Osteoblast (primary cell): ENCODE measurements at regions not wholly inside any gene's neighbourhood (a gene's known extent, or its start where the extent isn't known, plus 50 kb on each side); places are given as distances from the start of the nearest gene placed in this dataset.

Source experiments
- DNase-seq: peaks from one replicate; pipeline ENCODE4 v3.0.0; 2011; ENCODE audit warnings: low spot score, mixed read lengths; ENCODE audit not compliant: insufficient read length; ENCODE audit errors: missing footprints
- H2AFZ ChIP-seq: 2 replicates; pipeline ENCODE4 v1.6.0; 2011; ENCODE audit warnings: mild to moderate bottlenecking, low read length
- H3K27ac ChIP-seq: 2 replicates; pipeline ENCODE4 v1.5.1; 2011; ENCODE audit warnings: mild to moderate bottlenecking, low read depth, low read length, moderate library complexity
- H3K27me3 ChIP-seq: 2 replicates; pipeline ENCODE4 v1.6.0; 2012; ENCODE audit warnings: mild to moderate bottlenecking, control low read depth, inconsistent platforms, low read length, moderate library complexity; ENCODE audit not compliant: insufficient read depth
- H3K36me3 ChIP-seq: 2 replicates; pipeline ENCODE4 v1.5.1; 2011; ENCODE audit warnings: mild to moderate bottlenecking, low read length, control low read depth, moderate library complexity; ENCODE audit not compliant: insufficient read depth
- H3K4me1 ChIP-seq: 2 replicates; pipeline ENCODE4 v1.5.1; 2011; ENCODE audit warnings: mild to moderate bottlenecking, low read length, control low read depth, moderate library complexity; ENCODE audit not compliant: insufficient read depth
- H3K4me2 ChIP-seq: 2 replicates; pipeline ENCODE4 v1.6.0; 2011; ENCODE audit warnings: mild to moderate bottlenecking, low read length; ENCODE audit not compliant: insufficient read depth
- H3K4me3 ChIP-seq: fragments of 200-600 bp; sonication (generic); 3 replicates; pipeline ENCODE4 v1.5.1; 2012; ENCODE audit warnings: mild to moderate bottlenecking, low read length, inconsistent platforms; ENCODE audit not compliant: insufficient read depth
- H3K79me2 ChIP-seq: 2 replicates; pipeline ENCODE4 v1.6.0; 2012; ENCODE audit warnings: mild to moderate bottlenecking, low read length, control low read depth, inconsistent platforms; ENCODE audit not compliant: insufficient read depth
- H3K9me3 ChIP-seq: 2 replicates; pipeline ENCODE4 v1.5.1; 2011; ENCODE audit warnings: low read depth, low read length, control low read depth
- H4K20me1 ChIP-seq: 2 replicates; pipeline ENCODE4 v1.6.0; 2012; ENCODE audit warnings: mild to moderate bottlenecking, low read length, control low read depth; ENCODE audit not compliant: insufficient read depth
- TF ChIP-seq, protein P1 (sequence below): IDR thresholded peaks from 2 replicates; pipeline ENCODE4 v1.5.1; 2011; ENCODE audit warnings: mild to moderate bottlenecking, low read depth, low read length, moderate library complexity; ENCODE audit errors: extremely low read depth

DNA sequence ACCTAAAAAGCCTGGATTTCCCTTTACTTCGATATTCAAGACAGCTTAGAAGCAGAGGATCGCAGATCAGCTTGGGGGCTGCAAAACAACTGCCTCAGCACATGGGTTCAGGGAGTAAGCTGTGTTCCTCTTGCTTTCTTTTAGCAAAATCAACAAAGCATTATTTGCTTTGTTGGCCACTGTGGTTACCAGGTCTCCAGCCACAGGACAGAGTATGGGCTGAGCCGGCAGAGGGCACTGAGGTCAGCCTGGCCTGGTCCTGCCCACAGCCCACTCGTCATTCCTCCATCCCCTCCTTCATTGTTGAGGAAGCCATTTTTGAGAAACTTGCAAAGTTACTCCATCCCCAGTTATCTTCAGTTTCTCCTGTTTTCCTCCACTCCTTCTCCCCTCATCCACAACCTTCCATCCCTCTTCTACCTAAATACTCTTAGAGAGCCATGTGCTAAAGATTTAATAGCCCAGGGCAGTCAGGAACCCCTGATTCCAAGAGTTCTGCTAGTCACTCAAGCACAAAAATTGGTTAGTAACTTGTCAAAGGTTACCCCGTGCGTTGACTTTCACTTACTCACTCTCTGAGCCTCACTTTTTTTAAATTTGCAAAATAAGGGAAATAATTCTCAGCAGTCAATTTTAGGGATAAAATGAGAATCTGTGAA is 60.0 kb upstream of the HES1 start:
- Histone ChIP-seq H3K4me3 (no peak overlapping the region), H4K20me1 (no peaks in the 10 kb centered on the region), H3K79me2 (no peaks in the 10 kb centered on the region), H3K4me1 (peaks cover 7% of the 10 kb centered on the region), H3K27ac (no peak overlapping the region), H3K9me3 (no peaks in the 10 kb centered on the region), H3K36me3 (no peaks in the 10 kb centered on the region), H3K27me3 (peaks cover 5% of the 10 kb centered on the region), H3K4me2 (no peak overlapping the region), H2AFZ (peak overlapping the region; percentile 43)
- DNase-seq, result no peak
- TF ChIP-seq, protein P1, sequence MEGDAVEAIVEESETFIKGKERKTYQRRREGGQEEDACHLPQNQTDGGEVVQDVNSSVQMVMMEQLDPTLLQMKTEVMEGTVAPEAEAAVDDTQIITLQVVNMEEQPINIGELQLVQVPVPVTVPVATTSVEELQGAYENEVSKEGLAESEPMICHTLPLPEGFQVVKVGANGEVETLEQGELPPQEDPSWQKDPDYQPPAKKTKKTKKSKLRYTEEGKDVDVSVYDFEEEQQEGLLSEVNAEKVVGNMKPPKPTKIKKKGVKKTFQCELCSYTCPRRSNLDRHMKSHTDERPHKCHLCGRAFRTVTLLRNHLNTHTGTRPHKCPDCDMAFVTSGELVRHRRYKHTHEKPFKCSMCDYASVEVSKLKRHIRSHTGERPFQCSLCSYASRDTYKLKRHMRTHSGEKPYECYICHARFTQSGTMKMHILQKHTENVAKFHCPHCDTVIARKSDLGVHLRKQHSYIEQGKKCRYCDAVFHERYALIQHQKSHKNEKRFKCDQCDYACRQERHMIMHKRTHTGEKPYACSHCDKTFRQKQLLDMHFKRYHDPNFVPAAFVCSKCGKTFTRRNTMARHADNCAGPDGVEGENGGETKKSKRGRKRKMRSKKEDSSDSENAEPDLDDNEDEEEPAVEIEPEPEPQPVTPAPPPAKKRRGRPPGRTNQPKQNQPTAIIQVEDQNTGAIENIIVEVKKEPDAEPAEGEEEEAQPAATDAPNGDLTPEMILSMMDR, result no peak

DNA sequence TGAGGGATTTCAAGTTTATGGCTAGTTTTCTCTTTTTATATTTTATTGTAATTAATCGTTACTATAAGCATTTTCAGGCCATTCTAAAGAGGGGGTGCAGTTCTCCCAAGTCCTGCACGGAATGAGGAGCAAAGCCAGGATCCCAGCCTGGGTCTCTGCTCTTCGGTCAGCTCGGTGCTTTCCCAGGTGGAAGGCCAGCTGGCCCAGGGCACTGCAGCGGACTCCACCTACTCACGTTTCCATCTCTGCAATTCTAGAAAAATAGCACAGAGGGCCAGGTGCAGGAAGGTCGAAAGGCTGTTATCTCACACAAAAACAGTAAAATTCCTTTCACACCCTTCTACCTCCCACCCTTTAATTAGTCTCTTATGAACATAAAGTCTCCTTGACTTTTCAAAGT is 59.5 kb upstream of the HES1 start:
- Histone ChIP-seq H3K27ac (no peak overlapping the region), H4K20me1 (no peaks in the 10 kb centered on the region), H3K4me3 (no peak overlapping the region), H3K4me1 (peaks cover 5% of the 10 kb centered on the region), H3K9me3 (no peaks in the 10 kb centered on the region), H3K79me2 (no peaks in the 10 kb centered on the region), H3K36me3 (no peaks in the 10 kb centered on the region), H3K27me3 (peaks cover 10% of the 10 kb centered on the region), H2AFZ (no peak overlapping the region), H3K4me2 (no peak overlapping the region)
- DNase-seq, result no peak
- TF ChIP-seq, protein P1, result no peak

DNA sequence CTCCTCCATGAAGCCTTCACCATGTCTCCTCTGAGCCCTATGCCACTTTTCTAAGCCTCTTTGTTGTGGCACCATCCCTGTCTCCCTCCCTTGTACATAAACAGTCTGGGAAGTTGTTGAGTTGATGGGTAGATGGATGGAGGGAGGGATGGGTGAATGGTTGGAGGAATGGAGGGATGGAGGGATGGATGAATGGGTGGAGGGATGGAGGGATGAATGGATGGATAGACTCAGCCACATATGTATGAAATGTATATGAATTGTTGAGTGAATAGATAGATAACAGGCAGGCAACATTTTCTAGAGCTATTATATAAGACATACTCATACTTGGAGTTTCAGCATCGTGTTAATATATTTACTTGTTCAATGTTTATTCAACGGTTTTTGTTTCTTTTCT is 58.3 kb upstream of the HES1 start:
- peaks cover 8% of the 10 kb centered on the region for H3K4me1 ChIP-seq
- H3K4me3 ChIP-seq, result no peak overlapping the region
- no peaks in the 10 kb centered on the region for H3K79me2 ChIP-seq
- H4K20me1 ChIP-seq, result no peaks in the 10 kb centered on the region
- TF ChIP-seq, protein P1, result no peak
- no peak overlapping the region for H3K27ac ChIP-seq
- no peaks in the 10 kb centered on the region for H3K36me3 ChIP-seq
- H2AFZ ChIP-seq, result no peak overlapping the region
- H3K9me3 ChIP-seq, result no peaks in the 10 kb centered on the region
- H3K4me2 ChIP-seq, result no peak overlapping the region
- no peak for DNase-seq
- H3K27me3 ChIP-seq, result peaks cover 10% of the 10 kb centered on the region

DNA sequence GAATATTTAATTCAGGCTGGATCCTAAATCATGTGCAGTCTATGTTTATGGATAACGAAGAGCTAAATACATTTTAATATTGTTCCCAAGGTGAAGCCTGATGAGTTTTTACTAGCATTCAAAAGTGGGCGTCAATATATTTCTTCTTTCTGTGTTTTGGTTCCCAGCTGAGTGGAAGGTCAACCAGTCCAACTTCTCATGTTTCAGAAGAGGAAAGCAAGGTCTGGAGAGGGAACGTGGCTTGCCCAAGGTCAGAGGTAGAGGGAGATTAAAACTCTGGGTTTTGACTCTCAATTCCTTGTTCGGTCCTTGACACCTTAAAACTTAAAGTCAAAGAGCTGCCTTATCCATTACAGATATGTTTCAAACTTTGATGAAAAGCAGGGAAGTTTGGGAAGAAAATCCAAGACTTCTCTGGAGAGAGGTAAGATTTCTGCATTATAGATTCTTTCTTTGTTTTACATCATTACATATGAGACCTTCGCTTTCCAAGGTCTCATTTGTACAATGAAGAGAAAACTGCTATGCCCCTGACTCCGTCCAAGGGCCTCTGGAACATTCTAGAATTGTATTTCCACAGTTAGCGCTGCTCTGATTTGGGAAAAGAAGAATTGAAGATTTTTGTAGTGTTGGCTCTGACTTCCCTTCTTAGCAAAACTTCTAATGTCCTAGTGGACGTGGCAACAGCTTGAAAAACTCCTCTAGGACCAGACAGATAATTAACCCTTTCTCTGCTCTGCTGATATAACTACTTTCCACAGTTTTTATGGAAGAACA is 57.7 kb upstream of the HES1 start:
- H3K27ac ChIP-seq, result no peak overlapping the region
- H4K20me1 ChIP-seq, result no peaks in the 10 kb centered on the region
- H3K27me3 ChIP-seq, result peaks cover 10% of the 10 kb centered on the region
- TF ChIP-seq, protein P1, result no peak
- no peak overlapping the region for H3K4me2 ChIP-seq
- peaks cover 14% of the 10 kb centered on the region for H3K4me1 ChIP-seq
- H3K36me3 ChIP-seq, result no peaks in the 10 kb centered on the region
- no peak overlapping the region for H3K4me3 ChIP-seq
- DNase-seq, result no peak
- H2AFZ ChIP-seq, result no peak overlapping the region
- H3K79me2 ChIP-seq, result no peaks in the 10 kb centered on the region
- no peaks in the 10 kb centered on the region for H3K9me3 ChIP-seq
